H1 (cell line): ENCODE measurements at regions not wholly inside any gene's neighbourhood (a gene's known extent, or its start where the extent isn't known, plus 50 kb on each side); places are given as distances from the start of the nearest gene placed in this dataset.

Experiments used
- GABPA ChIP-seq: IDR thresholded peaks from 2 replicates; pipeline ENCODE4 v1.6.1; 2011; ENCODE audit warnings: mild to moderate bottlenecking, low read length, moderate library complexity, borderline replicate concordance; ENCODE audit not compliant: insufficient read depth
- JUND ChIP-seq: IDR thresholded peaks from 2 replicates; pipeline ENCODE4 v1.6.1; 2011; ENCODE audit warnings: mild to moderate bottlenecking, improper control_type of control experiment, low read length
- POLR2AphosphoS5 ChIP-seq: IDR thresholded peaks from 2 replicates; pipeline ENCODE4 v1.6.1; 2011; ENCODE audit warnings: low read depth, low read length
- POU5F1 ChIP-seq: IDR thresholded peaks from 2 replicates; pipeline ENCODE4 v1.6.1; 2011; ENCODE audit warnings: low read depth, mild to moderate bottlenecking, low read length, moderate library complexity
- RBBP5 ChIP-seq: IDR thresholded peaks from 2 replicates; pipeline ENCODE4 v1.7.1; 2012; ENCODE audit warnings: low read depth, mild to moderate bottlenecking, inconsistent platforms, low read length, moderate library complexity, borderline replicate concordance
- RXRA ChIP-seq: IDR thresholded peaks from 2 replicates; pipeline ENCODE4 v1.6.1; 2011; ENCODE audit warnings: low read depth, mild to moderate bottlenecking, low read length, moderate library complexity; ENCODE audit not compliant: insufficient read depth
- TAF7 ChIP-seq: optimal IDR thresholded peaks from 2 replicates; pipeline ENCODE3; 2011; ENCODE audit warnings: low read depth, mild to moderate bottlenecking, inconsistent platforms, low read length, moderate library complexity, borderline replicate concordance

DNA sequence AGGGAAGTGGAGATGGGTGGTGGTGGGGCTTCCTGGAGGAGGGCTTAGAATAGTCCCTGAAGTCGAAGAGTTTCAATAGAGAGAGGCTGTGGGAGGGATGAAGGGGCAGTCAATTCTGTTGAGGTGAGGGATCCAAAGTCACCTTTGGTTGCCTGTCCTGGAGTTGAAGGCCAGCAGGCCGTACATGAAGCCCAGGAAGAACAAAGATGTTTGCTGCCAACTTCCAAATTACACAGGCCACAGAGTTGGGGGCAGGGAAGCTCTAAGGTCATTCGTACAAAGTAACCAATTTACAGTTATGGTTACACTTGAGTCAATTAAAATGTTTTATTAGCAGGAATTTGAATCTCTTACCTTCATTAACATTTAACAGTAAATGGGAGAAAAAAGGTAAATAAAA lies 77.9 kb downstream of the FOXB1 start (continued):
- TF ChIP-seq POLR2AphosphoS5 (no peak), RXRA (no peak), TAF7 (no peak), RBBP5 (no peak), JUND (no peak), POU5F1 (no peak), GABPA (no peak)
